OCI-M1 (cell line): ENCODE measurements at regions not wholly inside any gene's neighbourhood (a gene's known extent, or its start where the extent isn't known, plus 50 kb on each side); places are given as distances from the start of the nearest gene placed in this dataset.
A peak's percentile ranks its signal among the peaks of the same experiment; 100 is the strongest.

Source experiments
- DNase-seq: peaks from one replicate; lab custom pipeline; 2025; lab: John Stamatoyannopoulos, UW

DNA sequence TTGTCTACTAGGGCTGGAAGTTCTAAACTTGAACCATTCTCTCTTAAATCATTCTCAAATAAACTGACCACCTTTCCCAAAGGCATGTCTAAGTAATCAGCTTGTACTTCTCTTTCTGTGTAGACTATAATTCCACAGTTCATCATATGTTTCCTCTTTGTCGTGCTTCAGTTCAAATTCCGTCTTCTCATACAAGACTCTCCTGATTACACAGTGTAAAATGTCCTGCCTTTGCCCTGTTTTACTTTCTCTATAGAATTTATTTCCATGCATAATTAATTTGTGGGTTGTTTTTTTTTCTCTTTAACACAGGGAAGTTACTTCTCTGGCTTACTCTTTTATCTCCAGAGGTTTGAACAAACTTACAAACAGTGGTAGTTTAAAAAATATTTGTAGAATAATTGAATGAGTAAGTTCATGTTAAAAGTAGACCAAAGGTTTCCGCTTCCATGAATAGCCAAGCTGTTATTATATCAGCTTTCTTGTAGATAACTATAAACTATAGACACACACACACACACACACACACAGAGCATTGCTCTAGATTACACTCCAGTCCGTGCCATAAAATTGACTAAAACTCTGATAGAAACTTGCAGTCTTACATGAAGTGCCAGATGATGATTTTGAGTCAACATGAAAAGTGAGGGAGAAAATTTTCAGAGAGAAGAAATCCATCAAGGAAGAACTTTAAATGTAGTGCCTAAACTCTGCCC, 119.0 kb downstream of the SUCNR1 start:
- DNase-seq: no peak

DNA sequence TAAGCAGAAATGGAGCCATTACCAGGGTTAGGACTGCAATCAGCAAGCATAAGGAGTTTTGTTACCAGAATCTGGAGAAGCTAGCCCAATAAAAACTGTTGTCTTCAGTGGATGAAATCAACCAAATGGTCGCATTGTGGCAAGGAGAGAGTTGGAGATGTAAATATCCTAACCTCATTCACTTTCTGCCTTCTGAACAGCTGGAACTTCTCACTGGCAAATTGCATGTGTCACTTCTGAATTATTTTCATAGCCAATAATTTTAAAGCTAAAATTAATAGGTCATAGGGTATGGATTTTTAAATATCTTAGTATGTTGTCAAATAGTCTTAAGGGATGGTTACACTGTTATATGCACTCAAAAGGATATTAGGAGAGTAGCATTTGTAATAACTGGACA, 121.6 kb downstream of the SUCNR1 start:
- no peak for DNase-seq

DNA sequence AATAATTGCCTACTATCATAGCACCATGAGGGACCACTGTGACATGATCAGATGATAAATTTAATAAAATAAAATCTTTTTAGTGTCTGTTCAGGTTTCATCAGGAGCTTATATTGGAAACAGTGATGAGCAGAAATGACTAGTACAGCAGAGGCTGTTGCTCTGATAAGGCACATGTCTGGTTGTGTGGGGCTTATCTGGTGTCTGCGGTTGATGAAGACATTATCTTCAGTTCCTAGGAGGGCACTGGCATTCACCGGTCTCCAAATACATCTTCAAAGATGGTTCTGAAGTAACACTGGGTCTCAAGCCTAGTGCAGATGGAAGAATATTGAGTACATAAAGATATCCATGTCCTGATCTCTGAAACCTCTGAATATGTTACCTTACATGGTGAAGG, 125.3 kb downstream of the SUCNR1 start:
- DNase-seq: peak; percentile 9

DNA sequence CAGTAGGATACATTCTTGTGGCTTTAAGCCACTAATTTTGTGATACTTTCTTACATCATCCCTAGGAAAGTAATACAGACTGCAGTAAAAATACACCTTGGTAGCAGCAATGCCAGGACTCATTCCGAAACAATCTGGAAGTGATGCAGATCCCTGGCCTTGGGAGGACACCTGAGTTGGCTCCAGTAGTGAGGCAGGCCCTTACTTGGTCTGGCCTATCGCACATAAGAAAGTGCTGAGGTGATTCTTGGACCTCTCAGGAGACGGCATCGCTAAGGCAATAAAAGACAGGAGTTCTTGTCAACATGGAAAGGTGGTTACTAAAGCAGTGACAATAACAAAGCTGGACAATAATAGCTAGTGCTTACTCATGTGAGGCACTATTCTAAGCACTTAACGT, 126.5 kb downstream of the SUCNR1 start:
- DNase-seq: no peak

DNA sequence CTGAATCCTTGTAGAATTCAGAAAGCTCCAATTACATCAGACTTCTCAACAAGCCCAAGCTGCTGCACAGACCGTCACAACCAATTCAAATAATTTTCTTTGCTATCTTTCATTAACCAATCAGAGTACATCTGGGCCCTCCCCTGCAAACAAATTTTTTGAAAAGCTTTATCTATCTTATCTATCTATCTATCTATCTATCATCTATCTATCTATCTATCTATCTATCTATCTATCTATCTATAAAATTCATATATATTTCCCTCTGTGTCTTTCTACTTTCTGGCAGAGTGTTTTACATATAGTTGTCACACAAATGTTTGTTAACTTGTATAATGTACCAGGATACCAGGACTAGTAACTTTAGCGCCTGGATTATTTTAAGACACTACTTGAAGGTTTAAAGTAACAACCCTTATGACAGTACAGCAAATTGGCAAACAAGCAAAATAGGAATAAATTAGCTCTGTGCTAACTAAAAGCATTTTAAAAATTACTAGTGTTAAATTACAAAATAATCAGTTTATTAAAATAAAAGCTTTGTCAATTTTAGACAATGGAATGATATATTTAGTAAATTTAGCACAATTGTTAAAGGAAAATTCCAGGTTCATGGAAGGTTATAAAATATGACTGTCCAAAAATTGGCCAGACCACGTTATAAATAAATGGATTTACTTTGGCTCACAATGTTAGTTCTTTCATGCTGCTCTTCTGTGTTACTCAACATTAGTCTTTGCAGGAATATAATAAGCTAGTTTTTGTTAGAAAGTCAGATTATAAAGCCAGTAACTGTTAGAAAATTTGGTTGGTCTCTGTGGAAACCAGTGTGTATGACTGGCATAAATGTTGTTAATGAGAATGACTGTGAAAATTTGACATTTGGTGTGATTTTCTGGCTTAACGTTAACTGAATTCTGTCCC, 138.6 kb downstream of the SUCNR1 start:
- DNase-seq: no peak

DNA sequence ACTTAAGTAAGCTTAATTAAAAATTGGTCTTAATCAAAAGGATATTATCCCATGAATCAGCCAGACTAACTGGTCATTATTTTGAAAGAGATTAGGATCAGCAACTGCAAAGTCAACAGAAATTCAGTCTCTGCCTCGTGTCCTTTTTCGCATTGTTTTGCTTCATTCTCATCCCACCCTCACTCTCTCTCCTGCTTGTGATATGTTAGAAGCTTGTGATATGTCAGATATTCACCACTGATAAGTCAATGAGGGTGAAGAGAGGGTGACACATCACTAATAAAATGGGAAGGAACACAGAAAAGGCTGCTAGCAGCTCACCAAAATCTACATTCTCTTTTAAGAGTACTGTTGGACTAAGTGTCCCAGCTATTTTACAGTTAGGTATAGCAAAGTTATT, 146.1 kb downstream of the SUCNR1 start:
- no peak for DNase-seq

DNA sequence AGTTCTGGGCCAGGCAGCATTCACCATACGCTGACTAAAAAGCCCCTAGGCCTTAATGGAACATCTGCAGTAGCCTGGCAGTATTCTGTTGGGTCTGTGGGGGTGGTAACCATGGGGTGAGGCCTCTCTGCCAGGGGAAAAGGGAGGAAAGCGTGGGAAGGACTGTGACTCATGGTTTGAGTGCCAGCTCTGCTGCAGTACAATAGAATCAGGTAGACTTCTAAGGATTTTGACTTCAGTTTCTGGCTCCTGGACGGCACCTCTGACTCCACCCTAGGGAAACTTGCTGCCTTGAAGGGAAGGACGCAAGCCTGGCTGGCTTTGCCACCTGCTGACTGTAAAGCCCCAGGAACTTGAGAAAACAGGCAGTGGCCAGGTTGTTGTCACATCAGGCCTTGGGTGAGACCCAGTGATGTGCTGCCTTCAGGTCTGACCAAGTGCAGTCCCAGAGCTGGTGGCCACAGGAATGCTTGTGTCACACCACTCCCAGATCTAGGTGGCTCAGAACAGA, 148.6 kb downstream of the SUCNR1 start:
- no peak for DNase-seq

DNA sequence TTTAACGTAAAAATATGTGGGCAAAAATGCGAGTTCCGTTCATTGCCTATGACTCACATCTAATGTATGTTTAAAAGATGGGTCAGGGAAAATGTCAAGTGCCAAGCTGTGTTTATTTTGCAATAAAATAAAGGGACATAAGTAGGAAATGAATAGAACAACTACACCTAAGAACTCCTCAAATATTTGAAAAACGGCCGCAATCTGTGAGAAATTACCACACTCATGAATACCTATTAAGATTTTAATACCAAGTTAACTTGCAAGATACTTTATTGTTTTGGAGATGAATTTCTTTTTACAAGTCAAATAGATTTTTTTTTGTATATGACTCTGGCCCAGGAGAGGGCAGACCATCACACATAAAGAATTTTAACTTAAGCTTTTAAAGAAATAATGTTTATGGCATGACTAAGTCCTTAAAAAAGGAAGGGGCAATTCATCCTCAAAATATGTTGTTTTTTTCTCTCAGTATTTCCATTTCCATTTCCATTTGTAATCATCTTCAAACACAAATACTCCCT, 152.7 kb downstream of the SUCNR1 start:
- peak; percentile 36 for DNase-seq

DNA sequence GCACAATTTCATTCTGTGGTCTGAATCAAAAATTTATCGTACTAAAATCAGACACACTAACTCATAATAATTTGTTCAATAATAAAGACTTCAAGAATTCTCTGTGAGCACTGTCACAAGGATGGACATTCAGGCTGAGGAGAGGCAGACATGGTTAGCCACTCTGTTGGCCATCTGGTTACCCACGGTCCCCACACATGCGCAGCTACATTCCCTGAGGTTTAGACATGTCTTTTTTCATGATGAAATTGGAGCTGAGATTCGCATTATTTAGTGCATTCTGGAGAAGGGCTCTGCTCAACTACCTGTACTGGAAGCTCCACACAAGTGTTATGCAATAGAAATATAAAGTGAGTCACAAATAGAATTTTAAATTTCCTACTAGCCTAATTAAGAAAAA, 156.9 kb downstream of the SUCNR1 start:
- DNase-seq: no peak

DNA sequence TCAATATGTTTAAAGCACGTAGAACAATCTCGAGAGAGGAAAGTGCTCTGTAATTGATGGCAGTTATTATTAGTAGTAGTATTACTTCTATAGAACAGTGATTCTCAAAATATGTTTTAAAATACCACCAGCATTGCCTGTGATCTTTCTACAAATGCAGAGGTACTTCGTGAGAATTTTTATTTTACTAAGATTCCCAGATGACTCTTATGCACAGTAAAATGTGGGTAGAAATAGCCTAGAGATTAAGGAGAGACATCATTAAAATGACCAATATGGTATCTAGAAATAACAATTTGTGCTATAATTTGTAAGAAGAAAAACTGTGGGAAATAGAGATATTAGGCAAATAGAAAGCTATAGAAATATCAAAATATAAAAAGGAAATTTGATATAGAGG, 157.9 kb downstream of the SUCNR1 start:
- DNase-seq: no peak

DNA sequence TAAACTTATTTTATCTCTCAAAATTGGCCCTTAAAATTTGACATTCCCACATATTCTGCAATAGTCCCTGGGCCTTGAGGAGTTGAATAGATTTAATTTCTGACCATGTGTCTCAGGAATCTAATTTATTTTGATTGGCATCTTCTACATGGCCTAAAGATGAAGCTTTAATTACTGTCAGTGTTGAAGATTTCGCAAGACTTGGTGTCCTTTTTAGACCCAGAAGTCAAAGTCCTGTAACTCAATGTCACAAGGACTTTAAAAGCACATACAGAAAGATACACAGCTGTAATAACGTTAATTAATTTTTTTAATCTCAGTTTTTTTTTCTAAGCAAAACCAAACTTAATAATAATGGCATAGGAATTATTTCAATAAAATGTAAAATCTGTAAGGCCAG, 163.9 kb downstream of the SUCNR1 start:
- no peak for DNase-seq

DNA sequence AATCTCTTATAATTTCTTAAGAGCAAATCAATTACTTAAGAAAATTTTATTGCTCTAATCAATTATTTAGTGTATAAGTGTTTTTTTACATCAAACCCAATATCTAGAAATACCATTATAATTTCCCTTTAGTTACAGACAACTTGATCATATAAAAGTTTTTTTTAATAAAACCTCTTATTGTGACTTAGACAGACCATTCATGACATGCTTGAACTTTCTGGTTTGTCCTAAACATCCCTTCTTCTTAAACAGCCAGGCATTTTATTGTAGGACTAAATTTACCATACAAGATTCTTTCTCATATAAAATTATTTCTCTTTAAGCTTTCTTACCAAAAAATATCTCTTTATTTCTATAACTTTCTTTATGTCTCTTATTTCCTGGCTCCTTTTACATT, 164.5 kb downstream of the SUCNR1 start:
- no peak for DNase-seq

DNA sequence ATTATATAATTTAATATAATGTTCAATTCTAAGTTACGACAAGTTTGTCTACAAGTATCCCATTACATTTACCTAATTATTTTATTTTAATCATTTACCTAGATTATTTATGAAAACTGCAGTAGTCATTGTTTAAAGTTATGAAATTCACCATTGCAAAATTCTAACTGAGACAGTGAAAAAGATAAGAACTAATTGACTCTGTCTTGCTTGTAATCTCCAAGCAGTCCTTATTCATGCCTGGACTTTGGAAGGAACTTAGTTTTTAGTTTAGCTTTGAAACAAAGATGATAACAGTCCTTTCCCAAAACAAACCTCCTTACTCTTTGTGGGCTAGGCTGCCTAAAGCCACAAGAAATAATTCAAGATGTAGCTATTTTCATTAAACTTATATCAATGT, 165.0 kb downstream of the SUCNR1 start:
- no peak for DNase-seq

DNA sequence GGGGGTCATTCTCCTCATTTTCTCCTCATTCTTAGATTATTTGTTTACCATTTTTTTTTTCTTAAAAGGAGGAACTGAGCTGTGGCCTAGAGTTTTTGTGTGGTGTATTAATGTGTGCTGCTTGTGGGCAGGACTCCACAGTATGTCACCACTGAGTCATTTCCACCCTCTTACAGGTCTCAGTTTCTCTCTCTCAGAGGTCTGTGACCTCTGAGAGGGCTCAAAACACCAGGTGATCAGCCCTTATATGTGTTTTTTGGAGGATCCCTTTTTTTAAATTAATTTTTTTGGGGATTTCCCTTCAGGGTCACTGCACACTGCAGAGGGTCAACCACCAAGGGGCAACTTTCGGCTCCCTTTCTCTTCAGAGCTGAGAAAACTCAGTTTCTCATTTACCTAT, 166.4 kb downstream of the SUCNR1 start:
- DNase-seq: no peak

DNA sequence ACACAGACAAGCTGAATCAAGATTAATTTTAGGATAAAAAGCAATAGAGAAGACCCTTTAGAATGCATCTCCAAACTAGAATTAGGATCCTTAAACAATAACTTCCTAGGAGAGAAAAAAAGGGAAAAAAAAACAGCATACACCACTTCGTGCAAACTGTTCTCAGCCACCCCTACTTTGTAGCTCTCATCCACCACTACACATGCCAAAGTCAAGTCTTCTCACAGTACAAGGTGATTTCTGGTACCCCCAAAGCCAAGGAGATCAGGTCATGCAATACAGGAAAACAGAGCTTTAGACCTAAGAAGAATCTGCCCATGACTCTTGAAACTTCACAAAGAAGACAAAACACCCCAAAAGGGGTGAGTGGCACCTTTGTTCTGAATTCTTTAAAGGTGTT, 166.9 kb downstream of the SUCNR1 start:
- DNase-seq: no peak

DNA sequence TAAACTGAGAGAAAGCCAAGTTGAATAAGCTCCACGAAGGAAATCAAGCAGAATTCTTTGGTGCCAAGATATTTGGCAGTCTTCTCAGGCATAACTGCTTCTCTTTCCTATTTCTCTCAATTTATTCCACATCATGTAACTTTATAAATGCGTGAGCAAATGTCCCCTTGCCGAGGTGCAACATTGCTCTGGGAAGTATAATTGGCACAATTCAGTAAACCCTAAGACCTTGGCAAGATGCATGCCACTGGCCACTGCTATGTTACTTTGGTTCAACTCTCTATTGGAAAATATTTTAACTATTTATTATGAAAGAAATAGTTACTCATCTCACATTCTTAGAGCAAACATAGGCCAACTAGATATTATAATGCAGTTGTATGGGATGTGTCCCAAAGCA, 170.2 kb downstream of the SUCNR1 start:
- DNase-seq: no peak

DNA sequence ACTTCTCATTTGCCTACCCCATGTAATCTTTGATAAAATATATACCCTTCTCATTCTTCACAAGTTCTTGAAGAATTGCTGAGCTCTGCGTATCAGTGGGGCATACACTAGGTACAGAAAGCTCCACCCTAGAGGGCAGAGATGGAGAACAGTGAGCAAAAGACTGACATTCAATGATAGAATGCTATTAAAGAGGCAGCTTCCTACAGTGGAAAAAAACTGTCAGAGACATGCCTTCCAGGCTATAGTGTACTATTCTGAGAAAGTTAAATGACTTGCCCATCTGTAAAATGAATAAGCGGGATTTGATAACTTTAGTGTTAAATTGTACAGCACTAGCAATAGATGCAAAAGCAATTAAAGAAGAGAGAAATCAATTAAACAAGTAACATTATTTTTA, 172.8 kb downstream of the SUCNR1 start:
- DNase-seq: no peak

DNA sequence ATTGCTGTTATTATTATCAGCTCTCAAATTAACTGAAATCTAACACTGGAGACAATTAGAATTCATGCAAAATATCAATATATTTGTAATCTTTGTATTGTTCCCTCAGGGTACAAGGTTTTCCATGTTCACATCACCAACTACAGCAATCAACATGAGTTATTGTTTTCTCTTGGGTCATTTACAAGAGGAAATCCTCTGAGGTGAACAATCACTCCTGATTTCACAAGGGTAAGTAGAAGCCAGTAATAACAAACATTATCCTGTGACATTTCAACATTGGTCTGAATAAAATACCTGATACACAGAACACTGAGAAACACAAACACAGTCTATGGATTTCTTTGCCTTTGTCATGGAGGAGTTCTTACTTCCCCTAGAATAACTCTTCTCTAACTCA, 174.0 kb downstream of the SUCNR1 start:
- DNase-seq: no peak

DNA sequence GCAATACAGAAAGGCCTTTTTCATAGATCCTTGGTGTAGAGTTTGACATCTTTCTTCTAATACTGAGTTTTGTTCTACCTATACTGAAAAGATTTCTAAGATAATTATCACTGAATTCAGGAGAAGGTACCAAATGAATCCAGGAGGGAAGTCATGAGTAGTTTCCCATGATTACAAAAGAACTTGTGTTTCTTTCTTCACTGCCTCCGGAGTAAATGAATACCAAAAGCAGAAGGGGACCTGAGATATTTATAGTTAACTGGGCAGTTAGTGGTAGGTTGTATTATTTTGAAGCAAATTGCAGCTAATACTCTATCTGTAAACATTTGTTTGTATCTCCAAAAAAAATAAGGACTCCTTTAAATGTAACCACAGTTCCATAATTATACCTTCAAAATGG, 175.4 kb downstream of the SUCNR1 start:
- DNase-seq: no peak

DNA sequence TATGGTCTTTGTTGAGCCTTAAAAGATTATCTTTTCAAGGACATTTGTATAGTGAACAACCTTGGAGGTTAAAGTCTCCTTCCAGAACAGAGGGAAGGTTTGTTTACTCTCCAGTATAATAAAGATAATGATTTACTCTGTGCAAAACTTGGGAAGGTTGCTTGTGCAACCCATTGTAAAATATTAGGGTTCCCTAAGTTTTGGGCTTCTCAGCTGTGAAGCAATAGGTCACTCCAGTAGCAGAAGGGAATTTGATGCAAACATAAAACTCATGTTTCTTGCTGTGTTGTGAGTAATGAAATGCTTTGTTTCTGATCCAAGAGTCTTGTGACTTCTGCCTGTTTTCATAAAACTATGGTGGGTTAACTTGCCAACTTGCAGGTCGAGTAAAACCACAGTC, 177.5 kb downstream of the SUCNR1 start:
- no peak for DNase-seq

DNA sequence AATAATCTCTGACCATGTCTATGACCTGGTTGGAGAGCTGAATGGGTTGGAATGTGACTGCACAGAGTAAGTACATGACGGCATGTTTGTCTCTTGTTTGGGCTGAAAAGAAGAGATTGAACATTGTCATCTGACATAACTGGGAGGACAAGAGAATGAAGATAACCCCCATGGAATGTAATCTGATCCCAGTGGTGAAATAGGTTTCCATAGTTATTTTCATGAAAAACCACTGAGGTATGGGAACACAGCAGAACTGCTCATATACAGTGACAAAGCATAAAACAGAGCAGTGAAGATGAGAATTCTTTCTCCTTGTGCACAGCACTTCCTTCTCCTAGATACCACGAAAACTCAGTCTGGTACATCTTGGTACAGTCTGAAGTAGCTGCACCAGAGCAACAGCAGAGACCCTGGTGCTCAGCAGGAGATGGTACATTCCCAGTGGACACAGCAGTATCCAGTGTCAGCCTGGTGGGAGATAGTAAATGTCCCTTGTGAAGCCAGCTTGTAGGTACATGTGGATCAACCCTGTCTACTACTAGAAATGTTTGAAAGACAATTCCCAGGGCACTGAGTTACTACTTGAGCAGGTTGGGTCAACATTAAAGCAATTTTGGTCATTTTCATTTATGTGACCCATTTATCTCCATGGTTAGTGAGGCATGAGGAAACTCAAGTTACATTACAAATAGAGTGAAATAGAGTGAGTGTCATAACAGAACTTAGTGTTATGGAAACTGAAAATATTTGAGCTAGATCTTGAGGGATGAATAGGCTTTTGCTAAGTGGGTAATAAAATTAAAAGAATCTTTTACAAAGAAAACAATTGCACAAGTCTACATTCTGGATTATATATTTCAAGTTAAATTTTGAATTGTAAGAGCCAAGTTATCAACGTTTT, 178.3 kb downstream of the SUCNR1 start:
- DNase-seq: peak; percentile 34

DNA sequence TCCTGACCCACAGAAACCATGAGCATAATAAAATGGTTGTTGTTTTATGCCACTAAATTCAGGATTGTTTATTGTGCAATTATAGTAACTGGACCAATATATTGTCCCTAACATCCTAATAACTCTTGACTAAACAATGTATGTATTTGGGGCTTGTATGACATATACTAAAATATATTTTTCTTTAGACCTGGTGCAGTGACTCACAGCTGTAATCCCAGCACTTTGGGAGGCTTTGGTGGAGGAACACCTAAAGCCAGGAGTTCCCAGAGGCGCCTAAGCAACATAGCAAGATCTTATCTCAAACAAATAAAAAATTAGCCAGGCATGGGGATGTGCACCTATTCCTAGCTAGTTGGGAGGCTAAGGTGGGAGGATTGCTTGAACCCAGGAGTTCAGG, 180.4 kb downstream of the SUCNR1 start:
- DNase-seq: no peak
